ENCODE measurements at regions not wholly inside any gene's neighbourhood (a gene's known extent, or its start where the extent isn't known, plus 50 kb on each side); places are given as distances from the start of the nearest gene placed in this dataset.

DNA sequence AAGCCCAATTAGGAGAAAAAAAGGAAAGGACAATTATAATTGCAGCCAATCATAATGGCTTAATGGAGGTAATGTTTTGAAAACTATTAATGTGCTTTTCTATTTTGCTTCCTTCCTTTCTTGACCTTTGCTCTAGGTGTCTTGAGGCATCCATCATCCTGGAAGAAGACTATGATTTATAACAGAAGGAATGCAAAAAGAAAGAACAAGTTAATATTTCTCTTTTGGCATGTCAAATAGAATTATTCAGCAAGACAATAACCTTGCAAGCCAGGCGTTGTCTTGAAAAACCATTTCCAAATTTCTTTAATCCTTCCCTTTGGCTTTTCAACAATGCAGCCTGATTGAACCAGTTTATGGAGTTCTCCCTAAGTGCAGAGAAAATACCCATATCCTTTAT is 107.7 kb upstream of the USP24 start:
- TF ChIP-seq CTCF (IDR thresholded peaks at IDR 0.05) (no peak), POLR2A (IDR thresholded peaks at IDR 0.05) (no peak), EP300 (IDR thresholded peaks at IDR 0.05) (no peak)
- Histone ChIP-seq H3K27me3 (no peaks in the 10 kb centered on the region), H3K9me3 (no peaks in the 10 kb centered on the region), H3K27ac (no peak overlapping the region), H3K4me1 (ENCODE audit: insufficient read depth) (no peaks in the 10 kb centered on the region), H3K36me3 (no peaks in the 10 kb centered on the region), H3K4me3 (no peak overlapping the region)
- intact Hi-C loops (cut with DNase I): no loop called here
- 73 to 91% (median 83%) methylated on average over 1 of the region's 1 CpG for WGBS, 3 donors
- DNase-seq: no peak

DNA sequence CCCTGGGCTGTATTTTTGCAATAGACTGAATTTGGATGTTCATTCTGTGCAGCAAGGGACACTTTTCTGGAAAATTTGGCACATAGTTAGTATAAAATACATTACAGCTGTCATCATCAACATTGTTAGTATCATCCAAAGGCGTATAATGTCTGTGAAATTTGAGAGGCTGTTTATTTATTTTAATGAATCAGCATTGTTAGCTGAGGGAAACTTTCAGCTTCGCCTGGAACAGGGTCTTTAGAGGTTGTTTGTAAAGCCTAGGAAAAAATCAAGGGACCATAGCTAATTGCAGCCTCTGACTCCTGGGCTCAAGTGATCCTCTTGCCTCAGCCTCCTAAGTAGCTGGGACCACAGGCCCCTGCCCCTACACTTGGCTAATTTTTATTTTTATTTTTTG is 106.8 kb upstream of the USP24 start:
- intact Hi-C loops (cut with DNase I): no loop called here
- no peak for DNase-seq
- WGBS, 3 donors: 37 to 80% (median 58%) methylated on average over 2 of the region's 2 CpGs
- Histone ChIP-seq H3K9me3 (no peaks in the 10 kb centered on the region), H3K27ac (no peak overlapping the region), H3K36me3 (no peaks in the 10 kb centered on the region), H3K27me3 (no peaks in the 10 kb centered on the region), H3K4me1 (ENCODE audit: insufficient read depth) (no peaks in the 10 kb centered on the region), H3K4me3 (no peak overlapping the region)
- TF ChIP-seq EP300 (IDR thresholded peaks at IDR 0.05) (no peak), CTCF (IDR thresholded peaks at IDR 0.05) (no peak), POLR2A (IDR thresholded peaks at IDR 0.05) (no peak)

GRCh38 chr1:55320891-55321290 is 105.7 kb upstream of the USP24 start:
- WGBS, 3 donors: 93 to 96% (median 95%) methylated on average over 2 of the region's 2 CpGs
- intact Hi-C loops (cut with DNase I): no loop called here

DNA sequence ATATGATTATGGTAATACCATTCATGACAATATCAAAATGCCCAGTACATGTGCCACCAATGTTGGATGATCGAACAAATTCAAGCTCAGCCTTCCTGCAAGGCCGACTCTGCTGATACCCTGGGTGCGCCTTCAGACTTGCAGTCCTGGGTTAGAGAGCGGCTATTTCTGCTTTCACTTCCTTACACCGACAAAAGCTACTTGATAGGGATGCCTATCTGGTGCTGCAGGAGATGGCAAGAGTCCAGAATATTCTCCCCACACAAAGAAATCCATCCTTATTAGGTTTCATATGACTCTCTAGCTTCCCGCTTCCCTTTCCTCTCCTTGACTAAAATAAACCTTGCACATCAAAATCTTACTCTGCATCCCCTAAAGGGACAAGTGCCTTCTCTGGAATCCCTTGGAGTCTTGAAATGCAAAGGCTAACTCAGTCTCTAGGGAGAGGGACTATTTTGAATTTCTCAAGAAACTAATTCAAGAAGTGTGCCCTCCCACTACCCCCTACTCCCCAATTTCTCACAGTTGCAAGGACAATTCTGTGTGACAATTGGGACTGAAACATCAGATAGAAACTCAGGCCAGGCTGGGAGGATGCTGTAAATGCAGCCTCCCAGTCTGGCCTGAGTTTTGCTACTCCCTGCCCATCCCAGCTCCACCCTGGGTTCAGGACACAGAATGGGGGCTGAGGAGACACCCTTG is 103.1 kb upstream of the USP24 start:
- intact Hi-C loops (cut with DNase I): no loop called here
- H3K27ac ChIP-seq: no peak overlapping the region
- H3K36me3 ChIP-seq: no peaks in the 10 kb centered on the region
- no peaks in the 10 kb centered on the region for H3K27me3 ChIP-seq
- no peaks in the 10 kb centered on the region for H3K9me3 ChIP-seq
- H3K4me3 ChIP-seq: no peak overlapping the region
- TF ChIP-seq EP300 (IDR thresholded peaks at IDR 0.05) (no peak), CTCF (IDR thresholded peaks at IDR 0.05) (no peak), POLR2A (IDR thresholded peaks at IDR 0.05) (no peak)
- WGBS, 3 donors: 59 to 82% (median 77%) methylated on average over 6 of the region's 6 CpGs
- no peak for DNase-seq
- no peaks in the 10 kb centered on the region for H3K4me1 ChIP-seq (ENCODE audit: insufficient read depth)

More at GRCh38 chr1:55320891-55321290, 105.7 kb upstream of the USP24 start:
- DNase-seq: no peak
- Histone ChIP-seq H3K27ac (no peak overlapping the region), H3K4me3 (no peak overlapping the region), H3K4me1 (ENCODE audit: insufficient read depth) (no peaks in the 10 kb centered on the region), H3K9me3 (no peaks in the 10 kb centered on the region), H3K27me3 (no peaks in the 10 kb centered on the region), H3K36me3 (no peaks in the 10 kb centered on the region)
- no peak for TF ChIP-seq CTCF (IDR thresholded peaks at IDR 0.05)
- no peak for TF ChIP-seq EP300 (IDR thresholded peaks at IDR 0.05)
- TF ChIP-seq POLR2A (IDR thresholded peaks at IDR 0.05): no peak

All from ovary (tissue), 7 donors.